AG09319 (cell line): ENCODE measurements at regions not wholly inside any gene's neighbourhood (a gene's known extent, or its start where the extent isn't known, plus 50 kb on each side); places are given as distances from the start of the nearest gene placed in this dataset.

Experiments
- DNase-seq: peaks from one replicate; pipeline ENCODE4 v3.0.0-alpha.2; 2010; ENCODE audit warnings: low read depth; ENCODE audit errors: extremely low read depth
- TF ChIP-seq, protein P1 (sequence below): IDR thresholded peaks from 2 replicates; pipeline ENCODE4 v1.5.1; 2011; ENCODE audit warnings: low read depth, mild to moderate bottlenecking, inconsistent platforms, low read length, moderate library complexity

DNA sequence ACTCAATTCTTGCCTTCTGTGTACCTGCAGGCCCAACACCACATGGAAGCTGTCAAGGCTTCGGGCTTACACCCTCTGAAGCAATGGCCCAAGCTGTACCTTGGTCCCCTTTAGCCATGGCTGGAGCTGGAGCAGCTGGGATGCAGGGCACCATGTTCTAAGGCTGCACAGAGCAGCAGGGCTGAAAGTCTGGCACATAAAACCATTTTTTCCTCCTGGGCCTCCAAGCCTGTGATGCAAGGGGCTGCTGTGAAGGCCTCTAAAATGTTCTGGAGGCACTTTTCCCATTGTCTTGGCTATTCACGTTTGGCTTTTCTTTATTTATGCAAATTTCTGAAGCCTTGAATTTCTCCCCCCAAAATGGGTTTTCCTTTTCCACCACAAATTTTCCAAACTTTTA, 102.1 kb upstream of the SLC5A12 start:
- TF ChIP-seq, protein P1, sequence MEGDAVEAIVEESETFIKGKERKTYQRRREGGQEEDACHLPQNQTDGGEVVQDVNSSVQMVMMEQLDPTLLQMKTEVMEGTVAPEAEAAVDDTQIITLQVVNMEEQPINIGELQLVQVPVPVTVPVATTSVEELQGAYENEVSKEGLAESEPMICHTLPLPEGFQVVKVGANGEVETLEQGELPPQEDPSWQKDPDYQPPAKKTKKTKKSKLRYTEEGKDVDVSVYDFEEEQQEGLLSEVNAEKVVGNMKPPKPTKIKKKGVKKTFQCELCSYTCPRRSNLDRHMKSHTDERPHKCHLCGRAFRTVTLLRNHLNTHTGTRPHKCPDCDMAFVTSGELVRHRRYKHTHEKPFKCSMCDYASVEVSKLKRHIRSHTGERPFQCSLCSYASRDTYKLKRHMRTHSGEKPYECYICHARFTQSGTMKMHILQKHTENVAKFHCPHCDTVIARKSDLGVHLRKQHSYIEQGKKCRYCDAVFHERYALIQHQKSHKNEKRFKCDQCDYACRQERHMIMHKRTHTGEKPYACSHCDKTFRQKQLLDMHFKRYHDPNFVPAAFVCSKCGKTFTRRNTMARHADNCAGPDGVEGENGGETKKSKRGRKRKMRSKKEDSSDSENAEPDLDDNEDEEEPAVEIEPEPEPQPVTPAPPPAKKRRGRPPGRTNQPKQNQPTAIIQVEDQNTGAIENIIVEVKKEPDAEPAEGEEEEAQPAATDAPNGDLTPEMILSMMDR = no peak
- no peak for DNase-seq

DNA sequence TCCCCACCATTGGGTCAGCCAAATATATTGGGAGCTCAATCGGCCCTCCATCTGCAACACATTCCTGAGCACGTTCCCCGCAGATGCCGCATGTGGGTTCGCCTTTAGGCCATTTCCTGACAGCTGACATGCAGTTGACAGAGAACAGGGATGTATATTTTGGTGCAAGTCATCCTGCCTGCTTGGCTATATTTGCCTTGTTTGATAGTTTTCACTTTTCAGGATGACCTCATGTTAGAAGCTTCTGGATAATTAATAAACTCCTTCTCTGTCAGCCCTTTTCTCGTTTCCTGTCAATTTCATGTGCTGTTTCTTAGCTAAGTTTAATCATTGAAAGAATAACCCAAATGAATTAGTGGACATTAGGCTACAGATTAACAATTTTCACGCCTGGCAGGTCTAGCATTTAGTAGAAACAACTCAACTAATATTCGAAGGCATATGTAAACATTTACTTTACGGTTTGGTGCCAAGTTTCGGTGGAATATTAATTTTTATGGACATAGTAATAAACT, 105.8 kb upstream of the SLC5A12 start:
- no peak for DNase-seq
- TF ChIP-seq, protein P1 = no peak

DNA sequence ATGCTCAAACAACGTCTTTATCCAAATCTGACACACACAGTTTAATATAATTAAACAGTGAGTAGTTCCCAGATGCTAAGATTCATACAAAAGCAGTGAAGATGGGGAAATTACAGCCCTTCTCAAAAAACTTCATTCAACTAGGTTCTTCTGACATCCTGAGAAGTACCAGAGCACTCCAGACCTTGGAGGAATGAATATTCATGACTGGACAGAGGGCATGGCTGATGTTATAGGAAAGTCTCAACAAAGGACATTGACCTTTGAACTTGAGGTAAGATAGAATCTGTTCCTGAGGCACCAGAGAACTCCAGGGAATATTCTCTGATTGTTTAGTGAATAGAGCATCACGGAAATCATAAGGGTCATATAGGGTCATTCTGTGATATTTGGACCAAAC, 106.4 kb upstream of the SLC5A12 start:
- TF ChIP-seq, protein P1 = no peak
- no peak for DNase-seq

DNA sequence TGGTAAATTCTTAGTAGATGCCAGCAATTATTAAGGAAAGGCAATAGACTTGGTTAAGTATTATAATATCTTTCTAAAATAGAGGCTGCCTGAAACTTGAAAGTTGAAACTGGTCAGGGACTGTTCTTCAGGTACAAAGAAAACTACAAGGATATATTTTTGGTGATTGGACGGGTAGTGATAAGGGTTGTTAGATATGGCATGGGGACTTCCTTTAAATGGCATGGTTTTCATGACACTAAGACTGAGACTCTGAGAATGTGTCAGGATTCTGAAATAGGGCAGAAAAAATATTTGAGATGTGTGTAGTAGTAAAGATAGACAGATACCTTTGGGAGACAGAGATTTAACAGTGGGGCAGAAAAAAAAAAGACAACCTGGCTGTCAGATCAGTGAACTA, 108.4 kb upstream of the SLC5A12 start:
- TF ChIP-seq, protein P1 = no peak
- DNase-seq = no peak

DNA sequence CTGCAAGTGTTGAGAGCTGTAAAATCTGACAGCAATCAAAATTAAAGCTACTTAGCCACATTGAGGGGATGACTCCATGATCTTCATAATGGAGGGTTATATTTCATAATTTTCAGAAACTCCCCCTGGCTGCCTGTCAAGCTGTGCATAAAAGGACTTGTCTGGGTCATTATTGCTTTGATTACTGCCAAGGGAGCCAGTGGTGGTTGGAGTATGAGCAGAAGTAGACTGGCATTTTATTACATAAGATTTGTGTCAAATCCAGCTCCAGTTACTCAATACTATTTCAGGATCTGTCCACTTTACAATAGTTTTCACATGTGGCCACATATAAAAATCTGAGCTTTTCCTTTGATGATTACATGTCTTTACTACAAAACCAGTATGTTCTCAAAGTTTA, 108.9 kb upstream of the SLC5A12 start:
- no peak for DNase-seq
- TF ChIP-seq, protein P1 = no peak

DNA sequence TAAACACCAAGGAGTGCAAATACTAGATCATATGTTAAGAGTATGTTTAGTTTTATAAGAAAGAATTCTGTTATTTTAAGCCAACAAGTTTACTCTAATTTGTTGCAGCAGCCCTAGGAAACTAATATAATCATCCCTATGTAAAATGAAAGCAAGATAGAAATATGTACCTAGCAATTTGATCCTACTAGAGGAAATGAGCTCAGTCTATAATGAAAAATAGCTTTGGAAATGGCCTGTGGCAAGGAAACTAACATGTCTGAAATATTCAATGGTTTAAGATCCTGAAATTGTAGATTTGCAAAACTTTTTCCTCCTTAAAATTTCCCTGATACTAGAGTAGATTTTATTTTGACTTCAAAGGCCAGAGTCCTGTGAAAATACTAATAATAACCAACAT, 112.7 kb upstream of the SLC5A12 start:
- DNase-seq = no peak
- TF ChIP-seq, protein P1 = no peak

DNA sequence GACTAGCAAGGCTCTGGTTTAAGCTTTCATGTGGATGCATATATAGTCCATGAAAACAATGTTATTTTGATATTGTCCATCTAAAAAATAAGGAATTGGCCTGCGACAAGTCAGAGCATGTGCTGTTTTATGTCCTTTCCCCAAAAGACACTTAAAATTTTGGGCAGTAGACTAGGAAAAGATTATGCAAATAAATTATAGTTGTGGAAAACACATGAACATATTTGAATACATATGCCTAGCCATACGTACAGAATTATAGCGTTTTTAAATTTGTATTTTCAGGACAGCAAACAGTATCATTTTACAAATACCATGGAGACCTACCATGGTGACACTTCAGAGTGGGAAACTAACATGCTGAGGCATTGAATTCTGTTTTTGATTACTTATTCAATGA, 113.8 kb upstream of the SLC5A12 start:
- TF ChIP-seq, protein P1 = no peak
- no peak for DNase-seq
